ENCODE measurements at regions not wholly inside any gene's neighbourhood (a gene's known extent, or its start where the extent isn't known, plus 50 kb on each side); places are given as distances from the start of the nearest gene placed in this dataset.

- no peak for TF ChIP-seq CTCF (IDR thresholded peaks at IDR 0.05; ENCODE audit: insufficient read depth, low read length, missing control alignments)
- H3K4me3 ChIP-seq (ENCODE audit: low read depth, low read length): no peak overlapping the region
- ChIA-PET CTCF (no interaction called here), POLR2A (no interaction called here)
- DNase-seq (ENCODE audit: low read depth, low spot score): no peak
Observed at GRCh38 chr5:92566113-92566786, 1014.8 kb downstream of the NR2F1-AS1 start.

GRCh38 chr5:92565673-92566072 lies 1015.3 kb downstream of the NR2F1-AS1 start:
- TF ChIP-seq CTCF (IDR thresholded peaks at IDR 0.05; ENCODE audit: insufficient read depth, low read length, missing control alignments): no peak
- H3K4me3 ChIP-seq (ENCODE audit: low read depth, low read length): no peak overlapping the region
- POLR2A ChIA-PET: no interaction called here
- CTCF ChIA-PET: no interaction called here
- DNase-seq (ENCODE audit: low read depth, low spot score): no peak

- ChIA-PET POLR2A (no interaction called here), CTCF (interaction anchor here (1.3 to 1.6 kb wide), 2 partner anchors 17 to 44 kb away, joined by 3 to 4 read pairs; no protein-coding TSS in a partner anchor)
- TF ChIP-seq CTCF (IDR thresholded peaks at IDR 0.05; ENCODE audit: insufficient read depth, low read length, missing control alignments): no peak
Observed at GRCh38 chr5:92562065-92562464, 1019.0 kb downstream of the NR2F1-AS1 start.

GRCh38 chr5:92561411-92561959 lies 1019.5 kb downstream of the NR2F1-AS1 start:
- POLR2A ChIA-PET: no interaction called here
- TF ChIP-seq CTCF (IDR thresholded peaks at IDR 0.05; ENCODE audit: insufficient read depth, low read length, missing control alignments): no peak
- no peak for DNase-seq (ENCODE audit: low read depth, low spot score)
- no peak overlapping the region for H3K4me3 ChIP-seq (ENCODE audit: low read depth, low read length)
- CTCF ChIA-PET: interaction anchor here (1.6 kb wide), 1 partner anchor 17 kb away, joined by 4 read pairs; no protein-coding TSS in a partner anchor

More at GRCh38 chr5:92562065-92562464, 1019.0 kb downstream of the NR2F1-AS1 start:
- no peak overlapping the region for H3K4me3 ChIP-seq (ENCODE audit: low read depth, low read length)
- no peak for DNase-seq (ENCODE audit: low read depth, low spot score)

- no peak for TF ChIP-seq CTCF (IDR thresholded peaks at IDR 0.05; ENCODE audit: insufficient read depth, low read length, missing control alignments)
- ChIA-PET POLR2A (interaction anchor here (0.8 kb wide), 1 partner anchor 16 kb away, joined by 4 read pairs; no protein-coding TSS in a partner anchor), CTCF (interaction anchor here (0.6 to 1.6 kb wide), 3 partner anchors 16 to 127 kb away, joined by 3 to 4 read pairs (median 3); no protein-coding TSS in a partner anchor)
- H3K4me3 ChIP-seq (ENCODE audit: low read depth, low read length): no peak overlapping the region
- peak; percentile 56 for DNase-seq (ENCODE audit: low read depth, low spot score)
Observed at GRCh38 chr5:92560698-92561401, 1020.2 kb downstream of the NR2F1-AS1 start.

GRCh38 chr5:92559781-92560180 lies 1021.2 kb downstream of the NR2F1-AS1 start:
- ChIA-PET CTCF (interaction anchor here (0.7 kb wide), 1 partner anchor 1241 kb away, joined by 3 read pairs; no protein-coding TSS in a partner anchor), POLR2A (no interaction called here)
- no peak overlapping the region for H3K4me3 ChIP-seq (ENCODE audit: low read depth, low read length)
- DNase-seq (ENCODE audit: low read depth, low spot score): peak; percentile 54
- TF ChIP-seq CTCF (IDR thresholded peaks at IDR 0.05; ENCODE audit: insufficient read depth, low read length, missing control alignments): no peak

Measured in AG04449 (cell line).